MM.1S (cell line): ENCODE measurements at regions not wholly inside any gene's neighbourhood (a gene's known extent, or its start where the extent isn't known, plus 50 kb on each side); places are given as distances from the start of the nearest gene placed in this dataset.

ENCODE experiments used
- DNase-seq: peaks from one replicate; pipeline ENCODE4 v3.0.0-alpha.2; 2015
- H2AFZ ChIP-seq: fragments of 300-600 bp; sonication (generic); 2 replicates; pipeline ENCODE4 v1.6.0; 2016; ENCODE audit warnings: antibody characterized with exemption, low read length
- H3F3A ChIP-seq: fragments of 300-600 bp; sonication (generic); 2 replicates; pipeline ENCODE4 v1.6.1; 2016; ENCODE audit warnings: mild to moderate bottlenecking, antibody characterized with exemption, low read length, moderate library complexity, mixed read lengths; ENCODE audit not compliant: insufficient read depth
- H3K27ac ChIP-seq: fragments of 300-600 bp; sonication (generic); 2 replicates; pipeline ENCODE4 v1.5.1; 2016; ENCODE audit warnings: mild to moderate bottlenecking, low read length
- H3K27me3 ChIP-seq: fragments of 300-600 bp; sonication (generic); replicated peaks from 2 replicates; pipeline ENCODE4 v1.6.0; 2016; ENCODE audit warnings: low read length; ENCODE audit not compliant: insufficient read depth
- H3K36me3 ChIP-seq: fragments of 300-600 bp; sonication (generic); replicated peaks from 2 replicates; pipeline ENCODE4 v1.6.1; 2016; ENCODE audit warnings: mild to moderate bottlenecking, low read length, mixed read lengths; ENCODE audit not compliant: insufficient read depth
- H3K4me1 ChIP-seq: fragments of 300-600 bp; sonication (generic); 2 replicates; pipeline ENCODE4 v1.6.1; 2016; ENCODE audit warnings: low read length, mixed read lengths
- H3K4me2 ChIP-seq: fragments of 300-600 bp; sonication (generic); 2 replicates; pipeline ENCODE4 v1.6.0; 2016; ENCODE audit warnings: low read depth, low read length
- H3K4me3 ChIP-seq: fragments of 300-600 bp; sonication (generic); 2 replicates; pipeline ENCODE4 v1.5.1; 2016; ENCODE audit warnings: low read length, mixed read lengths
- H3K79me2 ChIP-seq: fragments of 300-600 bp; sonication (generic); 2 replicates; pipeline ENCODE4 v1.6.1; 2016; ENCODE audit warnings: mixed run types, low read length, mixed read lengths
- H3K9ac ChIP-seq: fragments of 300-600 bp; sonication (generic); 2 replicates; pipeline ENCODE4 v1.6.1; 2016; ENCODE audit warnings: low read length, mixed read lengths
- H3K9me2 ChIP-seq: fragments of 300-600 bp; sonication (generic); replicated peaks from 2 replicates; pipeline ENCODE4 v1.6.1; 2016; ENCODE audit warnings: mild to moderate bottlenecking, low read length, mixed read lengths; ENCODE audit not compliant: insufficient read depth
- H3K9me3 ChIP-seq: fragments of 300-600 bp; sonication (generic); replicated peaks from 2 replicates; pipeline ENCODE4 v1.6.1; 2016; ENCODE audit warnings: mild to moderate bottlenecking, low read length, mixed read lengths; ENCODE audit not compliant: insufficient read depth
- H4K20me1 ChIP-seq: fragments of 300-600 bp; sonication (generic); 2 replicates; pipeline ENCODE4 v1.6.1; 2016; ENCODE audit warnings: mild to moderate bottlenecking, low read length, moderate library complexity, mixed read lengths; ENCODE audit not compliant: insufficient read depth
- CTCF ChIP-seq: fragments of 300-600 bp; sonication (generic); IDR thresholded peaks from 2 replicates; pipeline ENCODE4 v1.5.1; 2016; ENCODE audit warnings: antibody characterized with exemption, low read length, mixed read lengths
- EZH2 ChIP-seq: fragments of 300-600 bp; sonication (generic); optimal IDR thresholded peaks from 2 replicates; pipeline ENCODE3; 2017; ENCODE audit warnings: low read depth, mild to moderate bottlenecking, antibody characterized with exemption, low read length, mixed read lengths
- EZH2phosphoT487 ChIP-seq: fragments of 300-600 bp; sonication (generic); IDR thresholded peaks from 2 replicates; pipeline ENCODE4 v1.6.1; 2018; ENCODE audit warnings: antibody characterized with exemption, low read length

- no peaks in the 10 kb centered on the region for H3K27me3 ChIP-seq
- H3F3A ChIP-seq = no peaks in the 10 kb centered on the region
- no peak overlapping the region for H3K9ac ChIP-seq
- no peaks in the 10 kb centered on the region for H3K36me3 ChIP-seq
- no peak overlapping the region for H3K4me2 ChIP-seq
- H2AFZ ChIP-seq = no peak overlapping the region
- no peaks in the 10 kb centered on the region for H4K20me1 ChIP-seq
- no peak for DNase-seq
- no peaks in the 10 kb centered on the region for H3K79me2 ChIP-seq
- H3K4me1 ChIP-seq = no peaks in the 10 kb centered on the region
- no peak for TF ChIP-seq CTCF
- no peak for TF ChIP-seq EZH2phosphoT487
- no peak for TF ChIP-seq EZH2
- H3K4me3 ChIP-seq = no peak overlapping the region
- H3K9me2 ChIP-seq = no peaks in the 10 kb centered on the region
- no peak overlapping the region for H3K27ac ChIP-seq
- H3K9me3 ChIP-seq = no peaks in the 10 kb centered on the region
These were observed 70.1 kb upstream of the CCSER1 start for GRCh38 chr4:90057091-90057490.

DNA sequence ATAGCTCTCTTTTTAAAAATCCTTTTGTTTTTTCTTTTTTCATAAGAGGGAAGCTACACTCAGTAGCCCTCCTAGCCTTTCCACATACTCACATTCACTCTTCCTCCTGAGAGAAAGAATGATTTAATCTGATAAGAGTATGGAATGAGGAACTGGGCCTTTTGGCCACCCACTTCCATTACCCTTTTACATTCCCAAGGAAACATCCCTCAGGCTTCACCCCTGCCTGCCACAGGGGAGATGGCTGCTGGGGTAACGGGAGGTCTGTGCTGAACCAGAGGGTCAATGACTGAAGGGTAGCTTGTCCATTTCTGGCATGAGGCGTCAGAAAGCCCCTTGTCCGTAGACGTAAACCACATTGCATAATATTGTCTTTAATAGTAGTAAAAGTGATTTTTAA is 67.2 kb upstream of the CCSER1 start:
- no peak for DNase-seq
- no peaks in the 10 kb centered on the region for H4K20me1 ChIP-seq
- no peaks in the 10 kb centered on the region for H3F3A ChIP-seq
- H3K4me3 ChIP-seq = no peak overlapping the region
- H3K9me3 ChIP-seq = no peaks in the 10 kb centered on the region
- no peak overlapping the region for H3K9ac ChIP-seq
- H3K79me2 ChIP-seq = no peaks in the 10 kb centered on the region
- no peak for TF ChIP-seq EZH2phosphoT487
- TF ChIP-seq EZH2 = no peak
- TF ChIP-seq CTCF = no peak
- no peaks in the 10 kb centered on the region for H3K9me2 ChIP-seq
- no peaks in the 10 kb centered on the region for H3K27me3 ChIP-seq
- H3K36me3 ChIP-seq = no peaks in the 10 kb centered on the region
- no peak overlapping the region for H2AFZ ChIP-seq
- H3K4me1 ChIP-seq = no peaks in the 10 kb centered on the region
- H3K4me2 ChIP-seq = no peak overlapping the region
- H3K27ac ChIP-seq = no peak overlapping the region

- H3K9me2 ChIP-seq = no peaks in the 10 kb centered on the region
- no peak for TF ChIP-seq EZH2
- no peak for TF ChIP-seq CTCF
- no peak for TF ChIP-seq EZH2phosphoT487
These were observed 65.3 kb upstream of the CCSER1 start for GRCh38 chr4:90061881-90062280.

More at GRCh38 chr4:90061881-90062280, 65.3 kb upstream of the CCSER1 start:
- no peaks in the 10 kb centered on the region for H3F3A ChIP-seq
- no peak overlapping the region for H3K27ac ChIP-seq
- no peak overlapping the region for H3K4me2 ChIP-seq
- DNase-seq = no peak
- H3K27me3 ChIP-seq = no peaks in the 10 kb centered on the region
- no peak overlapping the region for H3K9ac ChIP-seq
- H2AFZ ChIP-seq = no peak overlapping the region
- H3K36me3 ChIP-seq = no peaks in the 10 kb centered on the region
- no peaks in the 10 kb centered on the region for H3K79me2 ChIP-seq
- H4K20me1 ChIP-seq = no peaks in the 10 kb centered on the region
- no peaks in the 10 kb centered on the region for H3K9me3 ChIP-seq
- H3K4me3 ChIP-seq = no peak overlapping the region
- H3K4me1 ChIP-seq = no peaks in the 10 kb centered on the region
